Fibroblast of lung (primary cell): ENCODE measurements at regions not wholly inside any gene's neighbourhood (a gene's known extent, or its start where the extent isn't known, plus 50 kb on each side); places are given as distances from the start of the nearest gene placed in this dataset.

ENCODE experiments used
- CTCF ChIP-seq, 2 donors: IDR thresholded peaks in 1 of 2; conservative IDR thresholded peaks in 1 of 2; 1 replicate in 1 of 2; 2 replicates in 1 of 2; pipeline ENCODE4 v1.5.1; 2011 to 2012; ENCODE audit warnings: low read length in 2 of 2, control low read depth in 1 of 2, inconsistent platforms in 1 of 2, low read depth in 1 of 2, mild to moderate bottlenecking in 1 of 2
- EZH2 ChIP-seq: IDR thresholded peaks from 2 replicates; pipeline ENCODE4 v1.5.1; 2012; ENCODE audit warnings: low read length, control low read depth, mild to moderate bottlenecking; ENCODE audit errors: missing control alignments

- TF ChIP-seq CTCF (conservative IDR thresholded peaks at IDR 0.05 in 1 of 2, IDR thresholded peaks at IDR 0.05 in 1 of 2; ENCODE audit: low read depth in 1 of 2, low read length in 2 of 2) (no peak), EZH2 (no peak)
Observed at GRCh38 chr4:13892739-13893105, 265.2 kb upstream of the BOD1L1 start.
